NCI-H345 (cell line): ENCODE measurements at regions not wholly inside any gene's neighbourhood (a gene's known extent, or its start where the extent isn't known, plus 50 kb on each side); places are given as distances from the start of the nearest gene placed in this dataset.
"Not testable (repeated sequence)": the region's sequence is repeated elsewhere in the genome, so short reads cannot be mapped to it uniquely, and the experiment has no call there.

Experiments
- DNase-seq: peaks from one replicate; lab custom pipeline; 2025; lab: John Stamatoyannopoulos, UW

DNA sequence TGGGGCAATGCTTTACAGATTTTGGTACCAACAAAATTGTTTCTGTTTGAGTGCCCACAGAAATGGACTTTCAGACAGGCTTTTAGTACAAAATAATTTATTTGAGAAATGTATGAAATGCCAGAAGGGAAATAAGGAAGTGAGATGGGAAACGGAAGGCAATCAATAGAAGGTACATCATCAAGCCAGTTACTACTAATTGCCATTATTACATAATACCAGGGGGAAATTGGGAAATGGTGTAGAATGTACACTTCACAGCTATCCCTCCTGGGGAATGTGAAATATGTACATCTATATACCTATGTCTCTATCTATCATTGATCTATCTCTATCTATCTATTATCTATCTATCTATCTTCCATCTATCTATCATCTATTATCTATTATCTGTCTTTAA, 264.6 kb upstream of the B3GALT2 start:
- no peak for DNase-seq

- DNase-seq: no peak
These were observed 262.5 kb upstream of the B3GALT2 start for GRCh38 chr1:193448682-193449461.

DNA sequence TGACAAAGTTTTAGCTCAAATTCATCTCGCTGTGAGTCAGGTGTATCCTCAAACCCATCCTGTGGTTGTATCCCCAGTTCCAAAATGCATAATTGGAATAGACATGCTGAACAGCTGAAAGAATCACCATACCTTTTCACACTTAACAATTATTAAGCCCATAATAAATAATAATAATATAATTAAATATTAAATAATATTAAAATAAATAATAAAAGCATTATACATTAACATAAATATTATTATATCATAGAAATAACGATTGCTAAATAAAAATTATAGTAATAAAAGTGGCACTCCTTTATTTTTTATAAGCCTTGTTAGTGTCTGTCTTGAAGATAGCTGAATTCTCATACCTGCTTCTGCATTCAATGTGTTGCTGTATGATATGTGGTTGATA, 257.5 kb upstream of the B3GALT2 start:
- DNase-seq: no peak

DNA sequence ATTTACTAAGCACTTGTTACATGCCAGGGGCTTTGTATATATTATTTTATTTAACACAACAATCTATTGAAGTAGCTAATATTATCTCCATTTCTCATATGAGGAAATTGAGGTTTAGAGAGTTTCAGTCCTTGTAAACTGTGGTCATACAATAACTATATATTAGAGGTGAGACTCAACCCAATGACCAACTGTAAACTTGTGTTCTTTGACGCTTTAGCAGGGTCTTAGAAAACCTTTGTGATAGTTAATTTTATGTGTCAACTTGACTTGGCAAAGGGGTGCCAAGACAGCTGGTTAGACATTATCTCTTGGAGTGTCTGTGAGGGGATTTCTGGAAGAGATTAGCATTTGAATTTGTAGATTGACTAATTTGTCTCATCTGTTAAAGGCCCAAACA, 252.4 kb upstream of the B3GALT2 start:
- DNase-seq: no peak

DNA sequence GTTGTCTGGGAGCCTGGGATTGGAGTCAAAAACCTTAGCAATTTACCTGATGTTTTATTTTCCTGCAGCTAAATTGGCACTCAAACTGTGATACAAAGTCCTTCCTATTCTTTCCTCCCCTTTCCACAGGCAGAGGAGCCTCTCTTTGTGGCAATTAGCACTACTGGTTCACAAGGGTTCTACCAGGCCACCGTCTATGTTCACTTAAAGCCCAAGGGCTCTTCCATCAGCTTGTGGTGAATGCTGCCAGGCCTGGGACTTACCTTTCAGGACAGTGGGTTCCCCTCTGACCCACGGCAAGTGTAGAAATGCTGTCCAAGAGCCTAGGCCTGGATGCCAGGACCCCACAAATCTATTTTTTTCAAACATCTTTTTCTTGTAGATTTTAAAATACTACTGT, 251.9 kb upstream of the B3GALT2 start:
- no peak for DNase-seq

DNA sequence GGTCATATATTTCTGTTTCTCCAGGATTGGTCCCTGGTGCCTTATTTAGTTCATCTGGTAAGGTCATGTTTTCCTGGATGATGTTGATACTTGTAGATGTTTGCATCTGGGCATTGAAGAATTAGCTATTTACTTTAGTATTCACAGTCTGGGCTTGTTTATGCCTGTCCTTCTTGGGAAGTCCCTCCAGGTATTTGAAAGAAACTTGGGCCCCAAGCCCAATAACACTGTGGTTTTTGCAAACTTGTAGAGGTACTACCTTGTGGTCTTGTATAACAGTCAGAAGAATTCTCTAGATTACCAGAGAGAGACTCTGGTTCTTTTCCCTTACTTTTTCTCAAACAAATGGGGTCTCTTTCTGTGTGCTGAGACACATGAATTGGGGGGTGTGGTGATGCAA, 251.4 kb upstream of the B3GALT2 start:
- DNase-seq: no peak

DNA sequence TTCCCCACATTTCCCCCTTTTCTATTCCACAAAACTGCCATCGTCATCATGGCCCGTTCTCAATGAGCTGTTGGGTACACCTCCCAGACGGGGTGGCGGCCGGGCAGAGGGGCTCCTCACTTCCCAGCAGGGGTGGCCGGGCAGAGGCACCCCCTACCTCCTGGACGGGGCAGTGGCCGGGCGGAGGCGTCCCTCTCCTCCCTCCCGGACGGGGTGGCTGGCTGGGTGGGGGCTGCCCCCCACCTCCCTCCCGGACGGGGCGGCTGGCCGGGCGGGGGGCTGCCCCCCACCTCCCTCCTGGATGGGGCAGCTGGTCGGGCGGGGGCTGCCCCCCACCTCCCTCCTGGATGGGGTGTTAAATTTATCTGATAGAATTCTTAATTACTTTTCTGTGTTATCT, 250.9 kb upstream of the B3GALT2 start:
- not testable (repeated sequence) for DNase-seq

GRCh38 chr1:193435781-193436180, 249.4 kb upstream of the B3GALT2 start:
- DNase-seq: no peak

- DNase-seq: no peak
These were observed 247.9 kb upstream of the B3GALT2 start for GRCh38 chr1:193434319-193434718.

- no peak for DNase-seq
These were observed 247.2 kb upstream of the B3GALT2 start for GRCh38 chr1:193433599-193433998.

DNA sequence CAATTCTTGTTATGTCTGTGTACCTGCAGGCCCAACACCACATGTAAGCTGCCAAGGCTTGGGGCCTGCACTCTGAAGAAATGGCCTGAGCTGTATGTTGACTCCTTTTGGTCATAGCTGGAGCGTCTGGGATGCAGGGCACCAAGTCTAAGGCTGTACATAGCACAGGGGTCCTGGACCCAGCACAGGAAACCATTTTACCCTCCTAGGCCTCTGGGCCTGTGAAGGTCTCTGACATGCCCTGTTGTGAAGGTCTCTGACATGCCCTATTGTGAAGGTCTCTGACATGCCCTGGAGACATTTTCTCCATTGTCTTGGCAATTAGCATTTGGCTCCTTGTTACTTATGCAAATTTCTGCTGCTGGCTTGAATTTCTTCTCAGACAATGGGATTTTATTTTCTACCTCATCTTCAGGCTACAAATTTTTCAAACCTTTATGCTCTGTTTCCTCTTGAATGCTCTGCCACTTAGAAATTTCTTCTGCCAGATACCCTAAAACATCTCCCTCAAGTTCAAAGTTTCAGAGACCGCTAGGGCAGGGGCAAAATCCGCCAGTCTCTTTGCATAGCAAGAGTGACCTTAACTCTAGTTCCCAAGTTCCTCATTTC, 246.7 kb upstream of the B3GALT2 start:
- DNase-seq: no peak

DNA sequence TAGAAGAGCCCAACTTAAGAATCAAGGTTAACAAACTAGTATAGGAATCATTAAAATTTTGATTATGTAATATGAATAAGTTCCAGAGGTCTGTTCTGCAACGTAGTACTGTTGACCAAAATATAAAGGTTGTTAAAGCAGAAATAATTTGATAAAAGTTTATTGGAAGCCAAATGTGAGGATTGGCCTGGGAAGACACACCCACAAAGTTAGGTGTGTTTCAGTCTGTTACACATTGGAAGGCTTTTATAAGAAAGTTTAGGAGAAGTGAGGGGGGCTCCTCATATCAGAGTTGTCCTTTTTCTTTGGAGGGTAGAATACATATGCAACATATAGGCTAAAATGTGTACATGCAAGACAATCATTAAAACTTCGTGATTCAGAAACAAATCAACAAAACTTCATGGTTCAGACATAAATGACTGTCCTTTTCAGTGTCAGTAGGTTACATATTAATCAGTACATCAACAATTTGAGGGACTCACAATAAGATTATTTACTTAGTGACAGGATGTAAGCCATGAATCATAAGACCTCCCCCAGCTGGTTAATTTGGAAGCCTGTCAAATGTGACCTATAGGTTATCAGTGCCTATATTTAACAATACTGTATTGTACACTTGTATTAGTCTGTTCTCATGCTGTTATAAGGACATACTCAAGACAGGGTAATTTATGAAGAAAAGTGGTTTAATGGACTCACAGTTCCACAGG, 245.0 kb upstream of the B3GALT2 start:
- DNase-seq: no peak

DNA sequence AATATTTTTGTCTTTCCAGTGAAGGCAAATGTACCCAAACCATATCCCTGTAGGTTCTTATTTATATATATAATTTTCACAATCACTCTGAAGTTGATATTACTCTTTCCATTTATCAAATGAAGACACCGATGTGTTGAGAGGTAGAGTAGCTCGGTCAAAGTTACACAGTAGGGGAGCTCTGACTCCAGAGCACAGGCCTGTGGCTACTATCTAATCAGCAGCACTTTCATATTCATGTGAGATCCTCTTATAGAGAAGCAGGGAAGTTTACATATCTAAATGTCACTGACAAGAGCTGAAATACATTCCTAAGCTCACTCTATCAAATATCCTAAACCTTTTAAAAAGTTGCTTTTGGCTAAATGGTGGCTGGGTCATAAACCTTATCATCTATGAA, 241.1 kb upstream of the B3GALT2 start:
- DNase-seq: no peak

DNA sequence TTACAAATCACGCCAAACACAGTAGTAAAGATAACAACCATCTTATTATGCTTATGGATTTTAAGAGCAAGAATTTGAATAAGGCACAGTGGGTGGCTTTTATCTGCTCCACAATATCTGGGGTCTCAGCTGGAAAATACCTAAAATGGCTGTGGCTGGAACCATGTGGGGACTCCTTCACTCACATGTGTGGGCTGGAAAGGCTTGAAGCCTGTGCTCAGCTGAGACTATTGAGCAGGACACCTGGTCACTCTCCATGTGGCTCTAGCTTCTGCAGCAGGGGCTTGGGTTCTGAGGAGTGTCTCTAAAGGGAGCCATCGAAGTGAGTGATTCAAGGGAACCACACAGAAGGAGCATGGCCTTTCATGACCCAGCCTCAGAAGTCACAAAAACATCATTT, 239.6 kb upstream of the B3GALT2 start:
- DNase-seq: no peak

DNA sequence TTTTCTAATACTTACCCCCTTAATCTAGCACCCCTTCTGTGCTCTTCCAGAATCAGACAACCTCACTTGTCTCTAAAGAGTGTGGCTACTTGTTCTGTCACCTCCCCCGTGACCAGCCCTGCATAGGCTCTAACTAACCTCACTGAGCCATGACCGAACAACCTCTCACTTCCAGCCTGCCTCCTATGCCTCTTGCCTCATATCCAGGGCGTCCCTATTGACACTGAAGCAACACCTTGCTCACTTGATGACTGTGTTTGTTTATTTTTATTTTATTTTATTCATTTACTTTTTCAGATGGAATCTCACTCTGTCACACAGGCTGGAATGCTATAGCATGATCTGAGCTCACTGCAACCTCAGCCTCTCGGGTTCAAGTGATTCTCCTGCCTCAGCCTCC, 235.1 kb upstream of the B3GALT2 start:
- no peak for DNase-seq

DNA sequence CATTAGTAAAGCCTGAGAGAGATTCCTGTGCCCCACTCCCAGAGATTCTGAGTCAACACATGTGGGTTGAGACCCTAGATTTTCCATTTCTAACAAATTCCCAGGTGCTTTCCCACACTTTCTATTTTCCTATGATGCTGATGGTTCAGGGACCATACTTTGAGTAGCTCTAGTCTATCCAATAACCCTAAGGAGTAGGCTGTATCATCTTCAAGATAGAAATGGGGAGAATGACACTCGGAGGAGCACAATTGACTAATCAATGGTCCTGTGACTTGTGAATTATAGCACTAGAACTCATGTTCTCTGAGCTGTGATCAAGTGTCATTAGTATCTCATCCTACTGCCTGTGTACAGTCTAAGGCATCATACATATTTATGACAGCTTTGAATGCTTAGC, 232.9 kb upstream of the B3GALT2 start:
- DNase-seq: no peak

DNA sequence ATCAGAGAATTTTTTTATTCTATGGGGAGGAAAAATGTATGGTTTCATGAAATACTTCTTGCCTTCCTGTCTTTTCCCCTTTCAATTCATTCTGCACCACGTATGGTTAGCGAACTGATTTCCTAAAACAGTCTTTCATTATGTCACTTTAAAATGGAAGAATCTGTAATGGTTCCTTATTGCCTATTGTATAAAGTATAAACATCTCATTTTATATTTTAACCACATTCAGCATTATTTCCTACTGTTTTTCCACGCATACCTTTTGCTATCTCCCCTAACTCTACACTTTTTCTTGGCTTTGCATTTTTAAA, 232.3 kb upstream of the B3GALT2 start:
- DNase-seq: no peak

DNA sequence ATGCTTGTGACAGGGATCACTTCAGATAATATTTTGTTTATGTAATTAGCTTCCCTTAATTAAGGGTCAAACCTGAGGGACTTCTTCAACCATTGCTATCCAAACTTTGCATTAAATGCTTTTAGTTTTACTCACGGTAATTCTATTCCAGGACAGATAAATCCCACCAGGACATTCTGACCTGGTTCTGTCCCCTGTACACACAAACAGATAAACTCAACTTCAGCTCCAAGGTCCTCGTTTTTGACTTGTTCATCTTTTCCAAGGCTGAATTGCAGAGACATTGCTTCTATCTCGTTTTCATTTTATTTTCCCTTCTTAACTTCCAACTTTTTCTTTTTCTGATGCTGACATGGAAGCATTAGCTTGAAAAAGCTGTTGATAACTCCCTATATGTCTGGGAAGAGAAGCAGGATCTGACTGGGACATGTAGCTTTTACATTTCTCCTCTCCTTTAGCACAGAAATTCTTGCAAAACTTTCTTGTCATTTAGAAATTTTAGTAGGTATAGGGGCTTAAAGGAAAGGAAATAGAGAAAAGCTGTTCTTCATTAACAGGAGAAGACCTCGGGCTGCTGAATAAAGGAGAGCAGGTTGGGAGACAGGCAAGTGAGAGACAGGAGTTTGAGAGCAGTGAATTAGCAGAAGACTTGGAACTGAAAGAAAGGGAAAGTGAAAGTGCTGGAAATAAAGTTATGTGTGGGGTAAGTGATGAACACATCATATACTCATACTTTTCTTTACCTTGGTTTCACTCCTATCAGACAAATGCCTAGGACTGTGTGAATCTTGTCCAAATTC, 231.7 kb upstream of the B3GALT2 start:
- no peak for DNase-seq

DNA sequence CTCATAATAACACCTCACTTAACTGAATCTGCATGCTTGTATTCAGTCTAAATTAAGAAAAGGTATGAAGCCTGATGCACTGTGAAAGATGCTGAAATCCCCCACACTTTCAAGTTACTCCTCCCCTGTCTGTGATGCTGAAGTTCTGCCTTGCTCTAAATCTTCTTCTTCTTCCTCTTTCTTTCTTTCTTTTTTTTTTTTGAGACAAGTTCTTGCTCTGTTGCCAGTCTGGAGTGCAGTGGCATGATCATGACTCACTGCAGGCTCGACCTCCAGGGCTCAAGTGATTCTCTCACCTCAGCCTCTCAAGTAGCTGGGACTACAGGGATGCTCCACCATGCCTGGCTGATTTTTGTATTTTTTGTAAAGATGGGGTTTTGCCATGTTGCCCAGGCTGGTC, 231.0 kb upstream of the B3GALT2 start:
- DNase-seq: no peak

- no peak for DNase-seq
These were observed 230.0 kb upstream of the B3GALT2 start for GRCh38 chr1:193416226-193417024.

GRCh38 chr1:193415256-193415655, 228.8 kb upstream of the B3GALT2 start:
- no peak for DNase-seq

GRCh38 chr1:193413376-193413775, 227.0 kb upstream of the B3GALT2 start:
- no peak for DNase-seq
